Urinary bladder (tissue), 3 donors: ENCODE measurements at regions not wholly inside any gene's neighbourhood (a gene's known extent, or its start where the extent isn't known, plus 50 kb on each side); places are given as distances from the start of the nearest gene placed in this dataset.
"Not testable (repeated sequence)": the region's sequence is repeated elsewhere in the genome, so short reads cannot be mapped to it uniquely, and the experiment has no call there.

ENCODE experiments used
- DNase-seq: peaks from one replicate; pipeline ENCODE4 v3.0.0-alpha.2; 2015; ENCODE audit errors: extremely low spot score
- H3K27ac ChIP-seq: one replicate; pipeline ENCODE4 v1.5.1; 2013; ENCODE audit warnings: low read depth, mild to moderate bottlenecking, moderate library complexity
- H3K36me3 ChIP-seq: one replicate; pipeline ENCODE4 v1.6.1; 2013; ENCODE audit warnings: mild to moderate bottlenecking, moderate library complexity; ENCODE audit not compliant: insufficient read depth
- H3K4me1 ChIP-seq: one replicate; pipeline ENCODE4 v1.6.1; 2013; ENCODE audit warnings: mild to moderate bottlenecking, moderate library complexity; ENCODE audit not compliant: insufficient read depth
- H3K4me3 ChIP-seq: one replicate; pipeline ENCODE4 v1.5.1; 2013; ENCODE audit warnings: low read depth, low read length
- WGBS: extraction: QIAGEN DNeasy Blood & Tissue Kit; methylation state at CpG from one replicate; pipeline ENCODE4 v1.1.7; 2013; 5-methylcytosine and 5-hydroxymethylcytosine counted together
- donor health status: healthy with polysubstance abuse.
- donor health status: healthy.

- no peak for DNase-seq
- 41% methylated on average over 19 of the region's 19 CpGs for WGBS
- no peaks in the 10 kb centered on the region for H3K4me1 ChIP-seq
- H3K4me3 ChIP-seq: no peak overlapping the region
- no peak overlapping the region for H3K27ac ChIP-seq
- H3K36me3 ChIP-seq: no peaks in the 10 kb centered on the region
Measured at GRCh38 chr17:72569148-72569946, 448.5 kb downstream of the SOX9 start.

GRCh38 chr17:72571813-72572396 lies 451.1 kb downstream of the SOX9 start:
- Histone ChIP-seq H3K4me1 (no peaks in the 10 kb centered on the region), H3K36me3 (no peaks in the 10 kb centered on the region), H3K27ac (no peak overlapping the region), H3K4me3 (no peak overlapping the region)
- WGBS: 62% methylated on average over 9 of the region's 9 CpGs
- no peak for DNase-seq

- no peak overlapping the region for H3K4me3 ChIP-seq
- no peak overlapping the region for H3K27ac ChIP-seq
- WGBS: 47% methylated on average over 12 of the region's 12 CpGs
- DNase-seq: no peak
- no peaks in the 10 kb centered on the region for H3K36me3 ChIP-seq
- no peaks in the 10 kb centered on the region for H3K4me1 ChIP-seq
Measured at GRCh38 chr17:72572604-72573491, 452.0 kb downstream of the SOX9 start.

GRCh38 chr17:72573492-72573801 lies 452.6 kb downstream of the SOX9 start:
- H3K4me1 ChIP-seq, H3K27ac ChIP-seq, H3K4me3 ChIP-seq, H3K36me3 ChIP-seq, DNase-seq: not testable (repeated sequence)
- 90% methylated on average over 5 of the region's 5 CpGs for WGBS

- DNase-seq: no peak
- H3K27ac ChIP-seq: no peak overlapping the region
- no peaks in the 10 kb centered on the region for H3K4me1 ChIP-seq
- H3K36me3 ChIP-seq: no peaks in the 10 kb centered on the region
- 75% methylated on average over 12 of the region's 12 CpGs for WGBS
- H3K4me3 ChIP-seq: no peak overlapping the region
Measured at GRCh38 chr17:72574675-72575510, 454.1 kb downstream of the SOX9 start.

- no peaks in the 10 kb centered on the region for H3K4me1 ChIP-seq
- WGBS: 62% methylated on average over 8 of the region's 8 CpGs
- H3K36me3 ChIP-seq: no peaks in the 10 kb centered on the region
- no peak overlapping the region for H3K4me3 ChIP-seq
- DNase-seq: no peak
- no peak overlapping the region for H3K27ac ChIP-seq
Measured at GRCh38 chr17:72575542-72576233, 454.9 kb downstream of the SOX9 start.

GRCh38 chr17:72576289-72576759 lies 455.5 kb downstream of the SOX9 start:
- H3K36me3 ChIP-seq: no peaks in the 10 kb centered on the region
- WGBS: 25% methylated on average over 7 of the region's 7 CpGs
- no peak overlapping the region for H3K4me3 ChIP-seq
- no peaks in the 10 kb centered on the region for H3K4me1 ChIP-seq
- H3K27ac ChIP-seq: no peak overlapping the region
- DNase-seq: no peak

- Histone ChIP-seq H3K4me1 (no peaks in the 10 kb centered on the region), H3K36me3 (no peaks in the 10 kb centered on the region), H3K27ac (no peak overlapping the region), H3K4me3 (no peak overlapping the region)
- no peak for DNase-seq
- WGBS: 89% methylated on average over 9 of the region's 9 CpGs
Measured at GRCh38 chr17:72578817-72579470, 458.1 kb downstream of the SOX9 start.

GRCh38 chr17:72579990-72580320 lies 459.1 kb downstream of the SOX9 start:
- no peak overlapping the region for H3K27ac ChIP-seq
- H3K4me3 ChIP-seq: no peak overlapping the region
- H3K36me3 ChIP-seq: no peaks in the 10 kb centered on the region
- WGBS: 74% methylated on average over 2 of the region's 2 CpGs
- H3K4me1 ChIP-seq: no peaks in the 10 kb centered on the region
- no peak for DNase-seq

- Histone ChIP-seq H3K4me3 (no peak overlapping the region), H3K27ac (no peak overlapping the region), H3K4me1 (no peaks in the 10 kb centered on the region), H3K36me3 (no peaks in the 10 kb centered on the region)
- 62% methylated on average over 11 of the region's 11 CpGs for WGBS
- DNase-seq: no peak
Measured at GRCh38 chr17:72580321-72581127, 459.7 kb downstream of the SOX9 start.

- no peak for DNase-seq
- Histone ChIP-seq H3K27ac (no peak overlapping the region), H3K36me3 (no peaks in the 10 kb centered on the region), H3K4me3 (no peak overlapping the region), H3K4me1 (no peaks in the 10 kb centered on the region)
- whole genome bisulfite sequencing: 80% methylated on average over 7 of the region's 7 CpGs
Measured at GRCh38 chr17:72587156-72587555, 466.3 kb downstream of the SOX9 start.
